ENCODE measurements at regions not wholly inside any gene's neighbourhood (a gene's known extent, or its start where the extent isn't known, plus 50 kb on each side); places are given as distances from the start of the nearest gene placed in this dataset.

- no peak for DNase-seq
- H3K4me1 ChIP-seq (ENCODE audit: control insufficient read depth, low read depth, low read length) = no peaks in the 10 kb centered on the region
- H2BK120ac ChIP-seq (ENCODE audit: low read depth, low read length) = no peak overlapping the region
- H2BK5ac ChIP-seq (ENCODE audit: low read length) = no peak overlapping the region
- H3K27me3 ChIP-seq (ENCODE audit: insufficient read depth, low read length, poor library complexity) = no peaks in the 10 kb centered on the region
- H3K56ac ChIP-seq (ENCODE audit: low read length) = no peak overlapping the region
- no peaks in the 10 kb centered on the region for H3K36me3 ChIP-seq (ENCODE audit: control insufficient read depth, insufficient read depth, low read length)
- no peak overlapping the region for H4K8ac ChIP-seq (ENCODE audit: low read depth, low read length)
- no peak overlapping the region for H2BK15ac ChIP-seq (replicated peaks; ENCODE audit: low read depth)
- no peaks in the 10 kb centered on the region for H3K79me2 ChIP-seq (ENCODE audit: control insufficient read depth, insufficient read depth, low read length)
- H3K79me1 ChIP-seq (ENCODE audit: low read length) = no peaks in the 10 kb centered on the region
- H3K27ac ChIP-seq (ENCODE audit: low read depth, low read length) = no peak overlapping the region
- no peak overlapping the region for H3K18ac ChIP-seq (ENCODE audit: low read length)
- H3K9ac ChIP-seq (ENCODE audit: low read length) = no peak overlapping the region
- H2AK5ac ChIP-seq (ENCODE audit: low read length) = no peak overlapping the region
- no peak overlapping the region for H3K23ac ChIP-seq (ENCODE audit: low read length)
- no CpG with 5 or more reads among the region's 3 CpGs for WGBS (ENCODE audit: extremely low coverage, insufficient coverage, low lambda C conversion rate)
- H3K4me3 ChIP-seq (ENCODE audit: low read length) = no peak overlapping the region
- H3K4ac ChIP-seq (ENCODE audit: low read depth, low read length) = no peak overlapping the region
- H3K4me2 ChIP-seq (ENCODE audit: low read length) = no peak overlapping the region
- no peak overlapping the region for H4K5ac ChIP-seq (ENCODE audit: low read length)
Observed at GRCh38 chr2:59866436-59866835, 687.0 kb downstream of the BCL11A start.

GRCh38 chr2:59858540-59858939 lies 694.9 kb downstream of the BCL11A start:
- no peak overlapping the region for H3K18ac ChIP-seq (ENCODE audit: low read length)
- H4K8ac ChIP-seq (ENCODE audit: low read depth, low read length) = no peak overlapping the region
- no peak overlapping the region for H3K23ac ChIP-seq (ENCODE audit: low read length)
- no peaks in the 10 kb centered on the region for H3K79me2 ChIP-seq (ENCODE audit: control insufficient read depth, insufficient read depth, low read length)
- no peak overlapping the region for H3K4me3 ChIP-seq (ENCODE audit: low read length)
- no peaks in the 10 kb centered on the region for H3K4me1 ChIP-seq (ENCODE audit: control insufficient read depth, low read depth, low read length)
- no peak overlapping the region for H3K9ac ChIP-seq (ENCODE audit: low read length)
- no peak overlapping the region for H3K4ac ChIP-seq (ENCODE audit: low read depth, low read length)
- no peak overlapping the region for H3K27ac ChIP-seq (ENCODE audit: low read depth, low read length)
- no peak for DNase-seq
- H3K4me2 ChIP-seq (ENCODE audit: low read length) = no peak overlapping the region
- H3K79me1 ChIP-seq (ENCODE audit: low read length) = no peaks in the 10 kb centered on the region
- H2BK15ac ChIP-seq (replicated peaks; ENCODE audit: low read depth) = no peak overlapping the region
- no peak overlapping the region for H2AK5ac ChIP-seq (ENCODE audit: low read length)
- no peak overlapping the region for H4K5ac ChIP-seq (ENCODE audit: low read length)
- no peak overlapping the region for H2BK5ac ChIP-seq (ENCODE audit: low read length)
- H2BK120ac ChIP-seq (ENCODE audit: low read depth, low read length) = no peak overlapping the region
- no peaks in the 10 kb centered on the region for H3K27me3 ChIP-seq (ENCODE audit: insufficient read depth, low read length, poor library complexity)
- H3K56ac ChIP-seq (ENCODE audit: low read length) = no peak overlapping the region
- whole genome bisulfite sequencing (ENCODE audit: extremely low coverage, insufficient coverage, low lambda C conversion rate) = no CpG with 5 or more reads among the region's 7 CpGs
- no peaks in the 10 kb centered on the region for H3K36me3 ChIP-seq (ENCODE audit: control insufficient read depth, insufficient read depth, low read length)

- Histone ChIP-seq H2BK15ac (replicated peaks; ENCODE audit: low read depth) (no peak overlapping the region), H3K4me3 (ENCODE audit: low read length) (no peak overlapping the region), H3K23ac (ENCODE audit: low read length) (no peak overlapping the region), H3K4me1 (ENCODE audit: control insufficient read depth, low read depth, low read length) (no peaks in the 10 kb centered on the region), H3K4ac (ENCODE audit: low read depth, low read length) (no peak overlapping the region), H2BK5ac (ENCODE audit: low read length) (no peak overlapping the region), H3K27me3 (ENCODE audit: insufficient read depth, low read length, poor library complexity) (no peaks in the 10 kb centered on the region), H4K5ac (ENCODE audit: low read length) (no peak overlapping the region), H3K27ac (ENCODE audit: low read depth, low read length) (no peak overlapping the region), H3K9ac (ENCODE audit: low read length) (no peak overlapping the region), H3K79me1 (ENCODE audit: low read length) (no peaks in the 10 kb centered on the region), H3K4me2 (ENCODE audit: low read length) (no peak overlapping the region), H2BK120ac (ENCODE audit: low read depth, low read length) (no peak overlapping the region), H3K56ac (ENCODE audit: low read length) (no peak overlapping the region), H3K18ac (ENCODE audit: low read length) (no peak overlapping the region), H2AK5ac (ENCODE audit: low read length) (no peak overlapping the region), H3K79me2 (ENCODE audit: control insufficient read depth, insufficient read depth, low read length) (no peaks in the 10 kb centered on the region), H4K8ac (ENCODE audit: low read depth, low read length) (no peak overlapping the region), H3K36me3 (ENCODE audit: control insufficient read depth, insufficient read depth, low read length) (no peaks in the 10 kb centered on the region)
- DNase-seq = no peak
Observed at GRCh38 chr2:59857109-59857508, 696.3 kb downstream of the BCL11A start.

GRCh38 chr2:59856391-59856790 lies 697.1 kb downstream of the BCL11A start:
- Histone ChIP-seq H3K79me2 (ENCODE audit: control insufficient read depth, insufficient read depth, low read length) (no peaks in the 10 kb centered on the region), H2AK5ac (ENCODE audit: low read length) (no peak overlapping the region), H3K79me1 (ENCODE audit: low read length) (no peaks in the 10 kb centered on the region), H2BK120ac (ENCODE audit: low read depth, low read length) (no peak overlapping the region), H3K56ac (ENCODE audit: low read length) (no peak overlapping the region), H3K36me3 (ENCODE audit: control insufficient read depth, insufficient read depth, low read length) (no peaks in the 10 kb centered on the region), H4K5ac (ENCODE audit: low read length) (no peak overlapping the region), H3K4ac (ENCODE audit: low read depth, low read length) (no peak overlapping the region), H3K27me3 (ENCODE audit: insufficient read depth, low read length, poor library complexity) (no peaks in the 10 kb centered on the region), H4K8ac (ENCODE audit: low read depth, low read length) (no peak overlapping the region), H3K9ac (ENCODE audit: low read length) (no peak overlapping the region), H3K27ac (ENCODE audit: low read depth, low read length) (no peak overlapping the region), H3K18ac (ENCODE audit: low read length) (no peak overlapping the region), H2BK15ac (replicated peaks; ENCODE audit: low read depth) (no peak overlapping the region), H3K4me1 (ENCODE audit: control insufficient read depth, low read depth, low read length) (no peaks in the 10 kb centered on the region), H3K23ac (ENCODE audit: low read length) (no peak overlapping the region), H3K4me2 (ENCODE audit: low read length) (no peak overlapping the region), H2BK5ac (ENCODE audit: low read length) (no peak overlapping the region), H3K4me3 (ENCODE audit: low read length) (no peak overlapping the region)
- WGBS (ENCODE audit: extremely low coverage, insufficient coverage, low lambda C conversion rate) = no CpG with 5 or more reads among the region's 3 CpGs
- no peak for DNase-seq

- Histone ChIP-seq H3K23ac (ENCODE audit: low read length) (no peak overlapping the region), H3K4me1 (ENCODE audit: control insufficient read depth, low read depth, low read length) (no peaks in the 10 kb centered on the region), H3K79me2 (ENCODE audit: control insufficient read depth, insufficient read depth, low read length) (no peaks in the 10 kb centered on the region), H3K56ac (ENCODE audit: low read length) (no peak overlapping the region), H3K4ac (ENCODE audit: low read depth, low read length) (no peak overlapping the region), H3K27me3 (ENCODE audit: insufficient read depth, low read length, poor library complexity) (no peaks in the 10 kb centered on the region), H3K27ac (ENCODE audit: low read depth, low read length) (no peak overlapping the region), H2BK15ac (replicated peaks; ENCODE audit: low read depth) (no peak overlapping the region), H3K9ac (ENCODE audit: low read length) (no peak overlapping the region), H2BK120ac (ENCODE audit: low read depth, low read length) (no peak overlapping the region), H3K79me1 (ENCODE audit: low read length) (no peaks in the 10 kb centered on the region), H2BK5ac (ENCODE audit: low read length) (no peak overlapping the region), H3K4me3 (ENCODE audit: low read length) (no peak overlapping the region), H4K8ac (ENCODE audit: low read depth, low read length) (no peak overlapping the region), H3K4me2 (ENCODE audit: low read length) (no peak overlapping the region), H3K18ac (ENCODE audit: low read length) (no peak overlapping the region), H2AK5ac (ENCODE audit: low read length) (no peak overlapping the region), H3K36me3 (ENCODE audit: control insufficient read depth, insufficient read depth, low read length) (no peaks in the 10 kb centered on the region), H4K5ac (ENCODE audit: low read length) (no peak overlapping the region)
- no peak for DNase-seq
- no CpG with 5 or more reads among the region's 4 CpGs for WGBS (ENCODE audit: extremely low coverage, insufficient coverage, low lambda C conversion rate)
Observed at GRCh38 chr2:59853032-59853431, 700.4 kb downstream of the BCL11A start.

- Histone ChIP-seq H3K36me3 (ENCODE audit: control insufficient read depth, insufficient read depth, low read length) (no peaks in the 10 kb centered on the region), H2BK120ac (ENCODE audit: low read depth, low read length) (no peak overlapping the region), H3K18ac (ENCODE audit: low read length) (no peak overlapping the region), H3K4ac (ENCODE audit: low read depth, low read length) (no peak overlapping the region), H3K27ac (ENCODE audit: low read depth, low read length) (no peak overlapping the region), H3K23ac (ENCODE audit: low read length) (no peak overlapping the region), H3K9ac (ENCODE audit: low read length) (no peak overlapping the region), H3K4me2 (ENCODE audit: low read length) (no peak overlapping the region), H3K4me1 (ENCODE audit: control insufficient read depth, low read depth, low read length) (no peaks in the 10 kb centered on the region), H2BK5ac (ENCODE audit: low read length) (no peak overlapping the region), H2BK15ac (replicated peaks; ENCODE audit: low read depth) (no peak overlapping the region), H4K8ac (ENCODE audit: low read depth, low read length) (no peak overlapping the region), H3K79me1 (ENCODE audit: low read length) (no peaks in the 10 kb centered on the region), H2AK5ac (ENCODE audit: low read length) (no peak overlapping the region), H3K79me2 (ENCODE audit: control insufficient read depth, insufficient read depth, low read length) (no peaks in the 10 kb centered on the region), H3K56ac (ENCODE audit: low read length) (no peak overlapping the region), H4K5ac (ENCODE audit: low read length) (no peak overlapping the region), H3K27me3 (ENCODE audit: insufficient read depth, low read length, poor library complexity) (no peaks in the 10 kb centered on the region), H3K4me3 (ENCODE audit: low read length) (no peak overlapping the region)
- peak; percentile 44 for DNase-seq
Observed at GRCh38 chr2:59851836-59852475, 701.5 kb downstream of the BCL11A start.

Data from mesendoderm (in vitro differentiated cells).